Endothelial cell of umbilical vein (primary cell): ENCODE measurements at regions not wholly inside any gene's neighbourhood (a gene's known extent, or its start where the extent isn't known, plus 50 kb on each side); places are given as distances from the start of the nearest gene placed in this dataset.

ENCODE experiments used
- BruUV-seq: library from RNA; stranded (reverse); fragments of 400-500 nt; replicated peaks from 2 replicates; lab custom pipeline; 2021; lab: Mats Ljungman, UMichigan
- CTCF ChIA-PET: fragments of 300-600, 350-600 bp; sonication (Branson Sonifier 250); formaldehyde crosslinking; loops from one replicate; lab custom pipeline; 2021; ENCODE audit warnings: antibody characterized with exemption, inconsistent platforms; lab: Charles Lee
- POLR2A ChIA-PET: fragments of 300-600, 350-600 bp; sonication (Branson Sonifier 250); formaldehyde crosslinking; loops from one replicate; lab custom pipeline; 2021; ENCODE audit warnings: antibody characterized with exemption, inconsistent platforms; lab: Charles Lee
- DNase-seq: peaks from one replicate; pipeline ENCODE4 v3.0.0-alpha.2; 2011; ENCODE audit warnings: low read depth, low spot score
- FAIRE-seq: peaks from 2 replicates; lab custom pipeline; 2011; peaks lifted over from hg19 to GRCh38; lab: Jason Lieb, UNC
- H2AFZ ChIP-seq: 2 replicates; pipeline ENCODE4 v1.6.0; 2012; ENCODE audit warnings: low read depth, low read length, control low read depth, inconsistent platforms
- H3K27ac ChIP-seq: 2 replicates; pipeline ENCODE4 v1.5.1; 2011; ENCODE audit warnings: low read depth, mild to moderate bottlenecking, control low read depth, low read length, moderate library complexity; ENCODE audit not compliant: insufficient read depth
- H3K27me3 ChIP-seq, 2 experiments: 2 replicates each; pipeline versions ENCODE4 v1.6.0 to v1.6.1; 2011; ENCODE audit warnings: low read length in 2 of 2, mixed read lengths in 1 of 2; ENCODE audit not compliant: control insufficient read depth in 2 of 2, insufficient read depth in 2 of 2
- H3K36me3 ChIP-seq, 2 experiments: 2 replicates in 1 of 2; 3 replicates in 1 of 2; pipeline ENCODE4 v1.5.1; 2011; ENCODE audit warnings: low read length in 2 of 2, mild to moderate bottlenecking in 1 of 2, moderate library complexity in 1 of 2; ENCODE audit not compliant: control insufficient read depth in 2 of 2, insufficient read depth in 2 of 2; ENCODE audit errors: extremely low read depth in 1 of 2
- H3K4me1 ChIP-seq: 3 replicates; pipeline ENCODE4 v1.5.1; 2011; ENCODE audit warnings: mild to moderate bottlenecking, low read length; ENCODE audit not compliant: control insufficient read depth, insufficient read depth; ENCODE audit errors: extremely low read depth
- H3K4me2 ChIP-seq: 2 replicates; pipeline ENCODE4 v1.6.1; 2011; ENCODE audit warnings: low read length, control low read depth, mixed read lengths; ENCODE audit not compliant: insufficient read depth
- H3K4me3 ChIP-seq, 3 experiments: fragments of 200-600 bp in 1 of 3; sonication (generic), shearing (Covaris generic) in 1 of 3; replicated peaks in 1 of 3; 2 replicates each; pipeline ENCODE4 v1.5.1; 2011 to 2016; ENCODE audit warnings: control low read depth in 3 of 3, low read length in 3 of 3, mild to moderate bottlenecking in 2 of 3, inconsistent platforms in 1 of 3, low read depth in 1 of 3, moderate library complexity in 1 of 3; ENCODE audit not compliant: insufficient read depth in 1 of 3
- H3K79me2 ChIP-seq: 2 replicates; pipeline ENCODE4 v1.6.0; 2012; ENCODE audit warnings: low read length, inconsistent platforms; ENCODE audit not compliant: control insufficient read depth, insufficient read depth
- H3K9ac ChIP-seq: replicated peaks from 2 replicates; pipeline ENCODE3; 2011; ENCODE audit warnings: low read length, control low read depth; ENCODE audit not compliant: insufficient read depth; ENCODE audit errors: extremely low read depth
- H3K9me1 ChIP-seq: replicated peaks from 3 replicates; pipeline ENCODE4 v1.6.0; 2011; ENCODE audit warnings: mild to moderate bottlenecking, low read length; ENCODE audit not compliant: control insufficient read depth, insufficient read depth; ENCODE audit errors: extremely low read depth
- H3K9me3 ChIP-seq: replicated peaks from 2 replicates; pipeline ENCODE4 v1.5.1; 2012; ENCODE audit warnings: low read length, inconsistent platforms; ENCODE audit not compliant: control insufficient read depth, insufficient read depth
- H4K20me1 ChIP-seq: replicated peaks from 2 replicates; pipeline ENCODE3; 2011; ENCODE audit warnings: mild to moderate bottlenecking, low read length; ENCODE audit not compliant: control insufficient read depth, insufficient read depth; ENCODE audit errors: extremely low read depth
- CTCF ChIP-seq, 2 donors: IDR thresholded peaks; 1 replicate in 1 of 2; 2 replicates in 1 of 2; pipeline ENCODE4 v1.5.1; 2011; ENCODE audit warnings: low read length in 2 of 2, mild to moderate bottlenecking in 2 of 2, moderate library complexity in 2 of 2, control low read depth in 1 of 2, inconsistent platforms in 1 of 2, low read depth in 1 of 2; ENCODE audit not compliant: insufficient read depth in 1 of 2; ENCODE audit errors: extremely low read depth in 1 of 2
- EZH2 ChIP-seq: IDR thresholded peaks from 2 replicates; pipeline ENCODE4 v1.6.1; 2012; ENCODE audit warnings: borderline replicate concordance, low read depth, mild to moderate bottlenecking, moderate library complexity, low read length, inconsistent platforms; ENCODE audit not compliant: severe bottlenecking
- GATA2 ChIP-seq: IDR thresholded peaks from 2 replicates; pipeline ENCODE4 v1.7.0; 2011; ENCODE audit warnings: low read depth, mild to moderate bottlenecking, moderate library complexity, mixed read lengths, low read length; ENCODE audit not compliant: insufficient read length, insufficient read depth
- JUN ChIP-seq: IDR thresholded peaks from 2 replicates; pipeline ENCODE4 v1.6.1; 2011; ENCODE audit warnings: borderline replicate concordance, low read depth; ENCODE audit not compliant: insufficient read length, insufficient read depth
- MYC ChIP-seq: IDR thresholded peaks from one replicate; pipeline ENCODE4 v1.6.1; 2011; ENCODE audit warnings: mild to moderate bottlenecking, low read depth, low read length
- POLR2A ChIP-seq: IDR thresholded peaks from 2 replicates; pipeline ENCODE4 v1.6.1; 2012; ENCODE audit warnings: low read depth, mild to moderate bottlenecking, control low read depth, low read length
- dilution Hi-C: fragments of 300-500 bp; cut with MboI; formaldehyde crosslinking; loops from one replicate; pipeline ENCODE4 v1.15.0; 2019; ENCODE audit warnings: low sequenced_read_pairs; ENCODE audit not compliant: extremely low pct_ligation_motif_present
- intact Hi-C: fragments of 100-400 bp; cut with micrococcal nuclease; formaldehyde crosslinking; loops from one replicate; pipeline ENCODE4 v1.10.0; 2022

DNA sequence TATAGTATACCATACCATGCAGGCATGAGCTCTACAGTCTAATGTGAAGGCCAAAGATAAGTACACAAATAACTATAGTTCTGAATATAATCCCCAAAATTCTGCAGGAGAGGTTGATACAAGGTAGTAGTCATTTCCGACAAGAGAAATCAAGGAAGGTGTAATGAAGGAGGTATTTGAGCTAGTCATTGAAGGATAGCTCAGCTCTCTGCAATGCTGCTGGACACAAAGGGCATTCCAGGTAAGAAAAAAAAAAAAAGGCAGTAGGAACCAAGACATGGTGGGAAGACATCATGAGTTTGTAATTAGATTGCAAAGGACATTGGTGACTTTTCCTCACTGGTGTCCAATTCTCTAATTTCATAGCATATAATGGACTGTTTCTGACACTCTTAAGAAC, 285.3 kb downstream of the AHR start:
- no peak overlapping the region for H3K4me2 ChIP-seq
- no peaks in the 10 kb centered on the region for H3K79me2 ChIP-seq
- no peaks in the 10 kb centered on the region for H3K9me3 ChIP-seq
- no peak overlapping the region for H3K4me3 ChIP-seq
- H3K9me1 ChIP-seq: no peaks in the 10 kb centered on the region
- no TSS peak for BruUV-seq
- TF ChIP-seq POLR2A (no peak), EZH2 (no peak), CTCF (IDR thresholded peaks at IDR 0.05; ENCODE audit: extremely low read depth in 1 of 2, insufficient read depth in 1 of 2, low read depth in 1 of 2, low read length in 2 of 2) (no peak), MYC (no peak)
- intact Hi-C loops (no loop called here), dilution Hi-C loops (no loop called here)
- H3K4me1 ChIP-seq: no peaks in the 10 kb centered on the region
- DNase-seq (no peak), FAIRE-seq (no peak)
- CTCF ChIA-PET: interaction anchor here (1.0 kb wide), 1 partner anchor 108 kb away, joined by 3 read pairs; no protein-coding TSS in a partner anchor
- H4K20me1 ChIP-seq: no peaks in the 10 kb centered on the region
- H3K27ac ChIP-seq: no peak overlapping the region
- no peak overlapping the region for H3K9ac ChIP-seq
- POLR2A ChIA-PET: no interaction called here
- H3K27me3 ChIP-seq: no peaks in the 10 kb centered on the region
- H2AFZ ChIP-seq: no peak overlapping the region
- no peaks in the 10 kb centered on the region for H3K36me3 ChIP-seq

DNA sequence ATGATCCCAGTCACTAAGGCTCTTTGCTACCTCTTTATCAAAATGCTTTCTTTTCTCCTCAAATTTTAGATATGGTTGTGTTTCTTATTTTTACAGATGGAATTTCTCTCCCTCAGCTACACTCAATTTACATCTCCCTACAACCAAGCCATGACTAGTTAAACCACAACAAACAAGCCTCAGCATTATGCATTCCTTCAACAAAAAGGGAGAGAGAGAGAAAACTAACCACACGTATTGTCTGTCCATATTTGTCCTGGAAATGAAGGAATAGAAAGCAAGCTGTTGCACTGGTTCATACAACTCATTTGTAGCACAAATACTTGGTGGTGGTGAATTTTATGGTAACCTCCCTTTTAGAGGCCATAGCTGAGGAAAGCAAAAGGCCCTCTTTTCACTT, 286.4 kb downstream of the AHR start:
- dilution Hi-C loops: no loop called here
- intact Hi-C loops: no loop called here
- no peak for DNase-seq
- Histone ChIP-seq H2AFZ (no peak overlapping the region), H3K79me2 (no peaks in the 10 kb centered on the region), H3K9ac (no peak overlapping the region), H3K4me2 (no peak overlapping the region), H3K4me3 (no peak overlapping the region), H3K36me3 (no peaks in the 10 kb centered on the region), H3K27ac (no peak overlapping the region), H3K9me3 (no peaks in the 10 kb centered on the region), H3K27me3 (no peaks in the 10 kb centered on the region), H4K20me1 (no peaks in the 10 kb centered on the region), H3K4me1 (no peaks in the 10 kb centered on the region), H3K9me1 (no peaks in the 10 kb centered on the region)
- FAIRE-seq: no peak
- ChIA-PET POLR2A (no interaction called here), CTCF (no interaction called here)
- BruUV-seq: no TSS peak
- no peak for TF ChIP-seq GATA2
- TF ChIP-seq JUN: no peak
- no peak for TF ChIP-seq MYC
- TF ChIP-seq CTCF (IDR thresholded peaks at IDR 0.05; ENCODE audit: extremely low read depth in 1 of 2, insufficient read depth in 1 of 2, low read depth in 1 of 2, low read length in 2 of 2): no peak
- no peak for TF ChIP-seq EZH2
